ENCODE measurements at regions not wholly inside any gene's neighbourhood (a gene's known extent, or its start where the extent isn't known, plus 50 kb on each side); places are given as distances from the start of the nearest gene placed in this dataset.

GRCh38 chr12:111267144-111267543 lies 101.8 kb downstream of the PHETA1 start:
- TF ChIP-seq EZH2 (optimal IDR thresholded peaks at IDR 0.05; ENCODE audit: low read depth, low read length) (no peak), CTCF (IDR thresholded peaks at IDR 0.05; ENCODE audit: low read length) (no peak), EZH2phosphoT487 (IDR thresholded peaks at IDR 0.05; ENCODE audit: low read length) (no peak)

Data from MM.1S (cell line).